ENCODE measurements at regions not wholly inside any gene's neighbourhood (a gene's known extent, or its start where the extent isn't known, plus 50 kb on each side); places are given as distances from the start of the nearest gene placed in this dataset.

- TF ChIP-seq, protein P1, sequence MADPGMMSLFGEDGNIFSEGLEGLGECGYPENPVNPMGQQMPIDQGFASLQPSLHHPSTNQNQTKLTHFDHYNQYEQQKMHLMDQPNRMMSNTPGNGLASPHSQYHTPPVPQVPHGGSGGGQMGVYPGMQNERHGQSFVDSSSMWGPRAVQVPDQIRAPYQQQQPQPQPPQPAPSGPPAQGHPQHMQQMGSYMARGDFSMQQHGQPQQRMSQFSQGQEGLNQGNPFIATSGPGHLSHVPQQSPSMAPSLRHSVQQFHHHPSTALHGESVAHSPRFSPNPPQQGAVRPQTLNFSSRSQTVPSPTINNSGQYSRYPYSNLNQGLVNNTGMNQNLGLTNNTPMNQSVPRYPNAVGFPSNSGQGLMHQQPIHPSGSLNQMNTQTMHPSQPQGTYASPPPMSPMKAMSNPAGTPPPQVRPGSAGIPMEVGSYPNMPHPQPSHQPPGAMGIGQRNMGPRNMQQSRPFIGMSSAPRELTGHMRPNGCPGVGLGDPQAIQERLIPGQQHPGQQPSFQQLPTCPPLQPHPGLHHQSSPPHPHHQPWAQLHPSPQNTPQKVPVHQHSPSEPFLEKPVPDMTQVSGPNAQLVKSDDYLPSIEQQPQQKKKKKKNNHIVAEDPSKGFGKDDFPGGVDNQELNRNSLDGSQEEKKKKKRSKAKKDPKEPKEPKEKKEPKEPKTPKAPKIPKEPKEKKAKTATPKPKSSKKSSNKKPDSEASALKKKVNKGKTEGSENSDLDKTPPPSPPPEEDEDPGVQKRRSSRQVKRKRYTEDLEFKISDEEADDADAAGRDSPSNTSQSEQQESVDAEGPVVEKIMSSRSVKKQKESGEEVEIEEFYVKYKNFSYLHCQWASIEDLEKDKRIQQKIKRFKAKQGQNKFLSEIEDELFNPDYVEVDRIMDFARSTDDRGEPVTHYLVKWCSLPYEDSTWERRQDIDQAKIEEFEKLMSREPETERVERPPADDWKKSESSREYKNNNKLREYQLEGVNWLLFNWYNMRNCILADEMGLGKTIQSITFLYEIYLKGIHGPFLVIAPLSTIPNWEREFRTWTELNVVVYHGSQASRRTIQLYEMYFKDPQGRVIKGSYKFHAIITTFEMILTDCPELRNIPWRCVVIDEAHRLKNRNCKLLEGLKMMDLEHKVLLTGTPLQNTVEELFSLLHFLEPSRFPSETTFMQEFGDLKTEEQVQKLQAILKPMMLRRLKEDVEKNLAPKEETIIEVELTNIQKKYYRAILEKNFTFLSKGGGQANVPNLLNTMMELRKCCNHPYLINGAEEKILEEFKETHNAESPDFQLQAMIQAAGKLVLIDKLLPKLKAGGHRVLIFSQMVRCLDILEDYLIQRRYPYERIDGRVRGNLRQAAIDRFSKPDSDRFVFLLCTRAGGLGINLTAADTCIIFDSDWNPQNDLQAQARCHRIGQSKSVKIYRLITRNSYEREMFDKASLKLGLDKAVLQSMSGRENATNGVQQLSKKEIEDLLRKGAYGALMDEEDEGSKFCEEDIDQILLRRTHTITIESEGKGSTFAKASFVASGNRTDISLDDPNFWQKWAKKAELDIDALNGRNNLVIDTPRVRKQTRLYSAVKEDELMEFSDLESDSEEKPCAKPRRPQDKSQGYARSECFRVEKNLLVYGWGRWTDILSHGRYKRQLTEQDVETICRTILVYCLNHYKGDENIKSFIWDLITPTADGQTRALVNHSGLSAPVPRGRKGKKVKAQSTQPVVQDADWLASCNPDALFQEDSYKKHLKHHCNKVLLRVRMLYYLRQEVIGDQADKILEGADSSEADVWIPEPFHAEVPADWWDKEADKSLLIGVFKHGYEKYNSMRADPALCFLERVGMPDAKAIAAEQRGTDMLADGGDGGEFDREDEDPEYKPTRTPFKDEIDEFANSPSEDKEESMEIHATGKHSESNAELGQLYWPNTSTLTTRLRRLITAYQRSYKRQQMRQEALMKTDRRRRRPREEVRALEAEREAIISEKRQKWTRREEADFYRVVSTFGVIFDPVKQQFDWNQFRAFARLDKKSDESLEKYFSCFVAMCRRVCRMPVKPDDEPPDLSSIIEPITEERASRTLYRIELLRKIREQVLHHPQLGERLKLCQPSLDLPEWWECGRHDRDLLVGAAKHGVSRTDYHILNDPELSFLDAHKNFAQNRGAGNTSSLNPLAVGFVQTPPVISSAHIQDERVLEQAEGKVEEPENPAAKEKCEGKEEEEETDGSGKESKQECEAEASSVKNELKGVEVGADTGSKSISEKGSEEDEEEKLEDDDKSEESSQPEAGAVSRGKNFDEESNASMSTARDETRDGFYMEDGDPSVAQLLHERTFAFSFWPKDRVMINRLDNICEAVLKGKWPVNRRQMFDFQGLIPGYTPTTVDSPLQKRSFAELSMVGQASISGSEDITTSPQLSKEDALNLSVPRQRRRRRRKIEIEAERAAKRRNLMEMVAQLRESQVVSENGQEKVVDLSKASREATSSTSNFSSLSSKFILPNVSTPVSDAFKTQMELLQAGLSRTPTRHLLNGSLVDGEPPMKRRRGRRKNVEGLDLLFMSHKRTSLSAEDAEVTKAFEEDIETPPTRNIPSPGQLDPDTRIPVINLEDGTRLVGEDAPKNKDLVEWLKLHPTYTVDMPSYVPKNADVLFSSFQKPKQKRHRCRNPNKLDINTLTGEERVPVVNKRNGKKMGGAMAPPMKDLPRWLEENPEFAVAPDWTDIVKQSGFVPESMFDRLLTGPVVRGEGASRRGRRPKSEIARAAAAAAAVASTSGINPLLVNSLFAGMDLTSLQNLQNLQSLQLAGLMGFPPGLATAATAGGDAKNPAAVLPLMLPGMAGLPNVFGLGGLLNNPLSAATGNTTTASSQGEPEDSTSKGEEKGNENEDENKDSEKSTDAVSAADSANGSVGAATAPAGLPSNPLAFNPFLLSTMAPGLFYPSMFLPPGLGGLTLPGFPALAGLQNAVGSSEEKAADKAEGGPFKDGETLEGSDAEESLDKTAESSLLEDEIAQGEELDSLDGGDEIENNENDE (IDR thresholded peaks at IDR 0.05; ENCODE audit: insufficient replicate concordance, low read length), result no peak
- TF ChIP-seq NRF1 (IDR thresholded peaks at IDR 0.05; ENCODE audit: low read depth, low read length) (no peak), POLR2AphosphoS5 (IDR thresholded peaks at IDR 0.05; ENCODE audit: low read depth, low read length) (no peak), EGR1 (IDR thresholded peaks at IDR 0.05; ENCODE audit: borderline replicate concordance, low read depth, low read length) (no peak), KDM1A (IDR thresholded peaks at IDR 0.05; ENCODE audit: borderline replicate concordance, low read length) (no peak), CBX8 (IDR thresholded peaks at IDR 0.05; ENCODE audit: borderline replicate concordance, low read depth, low read length) (no peak), SIN3A (conservative IDR thresholded peaks at IDR 0.05 in 1 of 2, IDR thresholded peaks at IDR 0.05 in 1 of 2; ENCODE audit: low read depth in 1 of 2, low read length in 2 of 2) (no peak)
These were observed 275.7 kb upstream of the CTNNB1 start (continued) for GRCh38 chr3:40923651-40924050.
